Activated T-cell treated with anti-CD3 and anti-CD28 coated beads for 48 hours (primary cell): ENCODE measurements at regions not wholly inside any gene's neighbourhood (a gene's known extent, or its start where the extent isn't known, plus 50 kb on each side); places are given as distances from the start of the nearest gene placed in this dataset.

Source experiments
- DNase-seq: peaks from one replicate; pipeline ENCODE4 v3.0.0-alpha.2; 2020; ENCODE audit warnings: low read depth

DNA sequence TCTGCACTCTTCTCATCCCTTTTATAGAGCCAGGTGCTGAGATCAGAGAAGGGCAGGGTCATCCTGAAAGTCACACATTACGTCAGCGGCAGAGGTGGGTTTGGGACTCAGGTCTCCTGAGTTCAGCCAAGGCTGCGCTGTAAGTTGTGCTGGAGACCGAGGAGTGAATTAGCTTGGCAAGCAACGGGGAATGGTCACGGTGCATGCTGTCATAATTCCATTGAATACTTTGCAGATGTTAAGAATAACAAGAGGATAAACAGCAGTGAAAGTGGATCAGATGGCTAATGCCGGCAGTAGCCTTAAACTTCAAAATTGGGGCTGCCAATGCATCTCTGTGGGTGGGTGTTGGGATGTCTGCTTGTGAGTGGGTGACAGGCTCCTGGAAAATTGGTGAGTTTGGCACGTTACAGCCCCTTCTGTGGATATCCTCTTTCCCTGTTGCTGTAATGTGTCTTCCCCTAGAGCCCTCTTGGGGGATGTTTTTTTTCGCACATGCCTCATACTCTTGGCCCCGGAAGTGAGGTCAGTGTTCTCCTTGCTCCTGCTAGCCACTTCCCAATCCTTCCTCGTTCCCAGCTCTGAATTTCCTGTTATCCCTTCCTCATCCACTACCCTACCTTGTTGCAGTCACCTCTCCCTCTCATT is 287.1 kb upstream of the SRRM4 start:
- DNase-seq, result no peak

DNA sequence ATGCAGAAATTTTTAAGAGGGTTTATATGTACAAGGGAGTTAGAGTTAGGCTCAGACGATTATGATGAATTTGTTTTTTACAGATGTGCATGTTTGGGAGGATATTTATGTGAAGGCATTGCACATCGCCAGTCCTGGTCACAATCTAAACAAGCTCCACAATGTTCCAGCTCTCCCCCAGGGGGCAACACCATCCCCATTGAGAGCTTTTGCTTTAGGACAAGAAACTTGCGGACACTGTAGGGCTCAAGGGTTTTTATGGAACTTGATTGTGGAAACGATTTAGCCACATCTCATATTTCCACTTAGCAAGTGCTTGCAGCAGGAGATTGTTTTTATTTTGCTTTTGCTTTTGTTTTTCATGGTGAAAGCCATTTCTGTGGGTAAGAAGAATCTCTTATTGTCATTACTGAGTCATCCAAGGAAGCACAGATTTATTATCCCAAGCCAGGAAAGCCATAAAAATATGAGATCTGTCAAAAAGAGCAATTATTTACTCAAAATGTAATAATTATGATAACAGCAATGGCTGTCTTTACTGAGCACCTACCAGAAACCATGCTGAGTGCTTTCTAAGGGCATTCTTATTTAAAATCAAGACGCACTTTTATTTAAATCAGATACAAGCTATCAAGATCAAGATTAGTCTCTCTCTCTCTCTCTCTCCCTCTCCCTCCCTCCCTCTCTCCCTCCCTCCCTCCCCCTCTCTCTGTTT is 276.7 kb upstream of the SRRM4 start:
- no peak for DNase-seq

- no peak for DNase-seq
Measured at GRCh38 chr12:118706437-118706836, 274.9 kb upstream of the SRRM4 start.

DNA sequence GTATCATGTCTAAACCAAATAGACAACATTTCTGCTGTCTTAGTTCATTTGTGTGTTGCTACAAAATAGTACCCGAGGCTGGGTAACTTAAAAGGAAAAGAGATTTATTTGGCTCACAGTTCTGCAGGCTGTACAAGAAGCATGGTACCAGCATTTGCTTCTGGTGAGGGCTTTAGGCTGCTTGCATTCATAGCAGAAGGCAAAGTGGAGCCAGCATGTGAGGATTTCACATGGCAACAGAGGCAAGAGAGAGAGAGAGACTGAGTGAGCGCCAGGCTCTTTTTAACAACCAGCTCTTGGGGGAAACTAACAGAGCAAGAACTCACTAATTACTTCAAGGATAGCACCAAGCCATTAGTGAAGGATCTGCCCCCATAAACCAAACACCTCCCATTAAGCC is 271.4 kb upstream of the SRRM4 start:
- DNase-seq, result no peak

DNA sequence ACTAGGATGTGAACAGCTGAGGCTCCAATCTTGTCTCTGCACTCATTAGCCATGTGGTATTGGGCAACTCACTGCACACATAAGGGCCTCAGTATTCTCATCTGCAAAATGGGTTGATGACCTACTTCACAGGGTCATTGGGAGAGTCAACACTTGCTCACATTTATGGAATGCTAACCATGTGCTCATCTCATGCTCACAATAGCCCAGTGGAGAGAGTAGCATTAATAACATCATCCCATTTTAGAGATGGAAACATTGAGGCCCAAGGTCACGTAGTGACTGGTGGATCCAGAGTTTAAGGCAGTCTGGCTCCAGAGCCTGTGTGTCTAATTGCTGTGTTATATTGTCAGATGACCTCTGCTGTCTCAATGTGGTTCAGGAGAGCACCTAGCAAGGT is 270.2 kb upstream of the SRRM4 start:
- no peak for DNase-seq

DNA sequence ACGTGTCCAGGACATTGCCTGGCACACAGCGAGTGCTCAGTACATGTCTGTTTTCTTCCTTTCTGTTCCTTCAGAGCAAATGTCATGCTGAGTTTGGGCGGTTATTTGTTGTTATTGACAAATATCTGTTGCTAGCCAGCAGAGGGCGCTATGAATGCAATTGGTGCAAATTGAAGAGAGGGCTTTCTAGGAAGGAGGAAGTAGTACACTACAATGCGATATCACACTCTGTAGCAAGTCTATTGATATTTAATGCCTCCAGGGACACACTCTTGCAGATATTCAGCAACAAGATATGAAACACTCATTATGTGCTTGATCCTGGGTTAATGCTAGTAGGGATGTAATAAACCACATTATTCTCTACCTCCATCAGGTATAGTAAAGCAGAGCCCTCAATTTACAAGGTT is 267.3 kb upstream of the SRRM4 start:
- no peak for DNase-seq

- DNase-seq, result no peak
Measured at GRCh38 chr12:118714500-118714899, 266.8 kb upstream of the SRRM4 start.

GRCh38 chr12:118715647-118716046 is 265.7 kb upstream of the SRRM4 start:
- no peak for DNase-seq

- DNase-seq, result no peak
Measured at GRCh38 chr12:118727196-118727978, 254.0 kb upstream of the SRRM4 start.

GRCh38 chr12:118727979-118728366 is 253.4 kb upstream of the SRRM4 start:
- no peak for DNase-seq

DNA sequence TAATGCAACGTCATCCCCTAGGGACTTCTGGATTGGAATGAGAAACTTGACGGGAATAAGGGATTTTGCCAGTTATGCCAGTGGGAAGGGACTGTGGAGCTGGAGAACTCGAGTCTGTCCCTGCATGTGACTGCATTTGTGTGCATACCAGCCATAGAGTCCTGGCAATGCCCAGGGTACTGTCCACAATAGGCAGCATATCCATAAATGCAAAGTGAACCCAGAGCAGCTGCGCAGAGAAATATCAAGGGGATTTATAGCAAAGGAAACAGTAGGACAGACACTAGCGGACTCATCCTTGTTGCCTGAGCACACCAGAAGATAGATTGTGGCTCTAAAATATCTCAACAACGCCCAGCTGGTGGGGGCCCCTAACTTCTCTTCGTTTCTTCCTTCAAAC is 247.1 kb upstream of the SRRM4 start:
- no peak for DNase-seq

DNA sequence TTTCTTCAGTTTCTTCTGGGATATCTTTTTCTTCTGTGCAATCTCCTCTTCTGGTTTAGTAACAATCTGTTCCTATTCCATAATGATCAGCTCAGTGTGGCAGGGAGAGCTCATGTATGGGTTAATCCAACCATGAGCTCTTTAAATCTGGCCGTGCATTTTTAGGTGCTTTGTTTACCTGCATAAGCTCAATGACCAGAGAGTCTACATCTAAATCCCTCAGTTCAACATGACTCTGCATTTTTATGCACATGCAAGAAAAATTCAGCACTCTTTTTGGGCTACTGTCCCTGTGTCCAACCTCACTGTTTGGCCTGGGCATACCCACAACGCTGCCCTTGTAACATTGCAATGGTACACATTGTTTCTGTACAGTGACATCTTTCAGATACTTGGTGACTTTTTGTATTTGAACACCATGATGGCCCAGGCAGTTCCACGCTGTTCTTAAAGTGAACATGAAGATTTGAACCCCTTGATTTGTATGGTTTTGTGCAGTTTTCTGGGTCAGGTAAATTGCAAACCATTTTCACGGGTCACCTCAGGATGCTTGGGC is 243.3 kb upstream of the SRRM4 start:
- DNase-seq, result no peak

GRCh38 chr12:118741194-118741593 is 240.1 kb upstream of the SRRM4 start:
- DNase-seq, result no peak

DNA sequence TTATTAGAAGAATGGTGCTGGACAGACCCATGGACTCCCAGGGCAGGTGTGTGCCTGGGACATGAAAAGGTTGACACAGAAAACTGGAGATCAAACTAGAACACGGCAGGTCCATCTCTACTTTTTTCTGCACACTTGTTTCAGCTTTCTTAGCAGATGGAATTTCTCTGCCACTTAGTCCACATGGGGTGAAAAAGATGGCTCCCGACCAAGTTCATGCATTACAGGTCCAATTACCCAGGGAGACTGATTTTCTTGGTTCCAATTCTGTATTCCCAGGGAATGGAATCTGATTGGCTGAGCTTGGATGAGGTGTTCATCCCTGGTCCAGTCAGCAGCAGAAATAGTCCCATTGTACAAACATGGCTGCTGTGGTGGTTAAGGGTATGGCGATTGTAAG is 238.9 kb upstream of the SRRM4 start:
- no peak for DNase-seq

GRCh38 chr12:118743896-118744700 is 237.2 kb upstream of the SRRM4 start:
- DNase-seq, result no peak

GRCh38 chr12:118746176-118746575 is 235.2 kb upstream of the SRRM4 start:
- no peak for DNase-seq

GRCh38 chr12:118746960-118747359 is 234.4 kb upstream of the SRRM4 start:
- no peak for DNase-seq

DNA sequence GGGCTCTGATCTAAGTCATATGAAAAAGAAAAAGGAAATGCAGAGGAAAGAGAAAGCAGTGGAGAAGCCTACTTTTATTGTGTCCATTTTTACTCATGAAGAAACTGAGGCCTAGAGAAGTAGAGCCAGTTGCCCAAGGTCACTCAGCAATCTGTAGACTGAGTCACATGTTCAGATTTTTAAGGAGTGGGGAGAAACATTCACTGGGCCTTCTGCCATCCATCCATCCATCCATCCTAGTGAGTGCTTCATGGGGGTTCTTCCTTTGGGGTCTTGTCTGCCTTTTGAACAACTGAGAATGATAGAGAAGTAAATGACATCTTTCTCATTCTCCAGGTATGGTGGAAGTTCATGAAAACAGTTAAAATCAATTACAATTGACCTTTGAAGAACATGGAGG is 233.6 kb upstream of the SRRM4 start:
- DNase-seq, result no peak

DNA sequence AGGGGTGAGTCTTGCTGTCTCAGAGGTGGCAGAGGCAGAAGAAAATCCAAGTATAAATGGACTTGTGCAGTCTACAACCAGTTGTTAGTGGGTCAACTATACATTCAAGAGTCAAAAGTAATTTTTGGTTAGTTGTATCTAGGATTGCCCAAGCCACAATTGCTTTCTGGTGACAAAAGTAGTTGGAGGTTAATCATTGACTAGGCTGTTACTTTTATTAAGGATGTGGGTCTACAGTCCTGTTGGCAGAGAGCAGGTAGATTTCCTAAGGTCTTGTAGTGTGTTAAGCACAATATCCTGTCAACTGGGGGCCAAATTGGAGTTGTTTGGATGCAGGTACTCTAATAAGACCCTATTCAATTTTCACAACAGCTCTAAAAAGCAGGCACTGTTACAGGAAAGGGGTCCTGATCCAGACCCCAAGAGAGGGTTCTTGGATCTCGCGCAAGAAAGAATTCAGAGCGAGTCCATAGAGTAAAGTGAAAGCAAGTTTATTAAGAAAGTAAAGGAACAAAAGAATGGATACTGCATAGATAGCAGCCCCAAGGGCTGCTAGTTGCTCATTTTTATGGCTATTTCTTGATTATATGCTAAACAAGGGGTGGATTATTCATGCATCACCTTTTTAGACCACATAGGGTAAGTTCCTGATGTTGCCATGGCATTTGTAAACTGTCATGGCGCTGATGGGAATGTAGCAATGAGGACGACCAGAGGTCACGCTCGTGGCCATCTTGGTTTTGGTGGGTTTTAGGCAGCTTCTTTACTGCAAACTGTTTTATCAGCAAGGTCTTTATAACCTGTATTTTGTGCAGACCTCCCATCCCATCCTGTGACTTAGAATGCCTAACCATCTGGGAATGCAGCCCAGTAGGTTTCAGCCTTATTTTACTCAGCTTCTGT is 232.6 kb upstream of the SRRM4 start:
- no peak for DNase-seq

DNA sequence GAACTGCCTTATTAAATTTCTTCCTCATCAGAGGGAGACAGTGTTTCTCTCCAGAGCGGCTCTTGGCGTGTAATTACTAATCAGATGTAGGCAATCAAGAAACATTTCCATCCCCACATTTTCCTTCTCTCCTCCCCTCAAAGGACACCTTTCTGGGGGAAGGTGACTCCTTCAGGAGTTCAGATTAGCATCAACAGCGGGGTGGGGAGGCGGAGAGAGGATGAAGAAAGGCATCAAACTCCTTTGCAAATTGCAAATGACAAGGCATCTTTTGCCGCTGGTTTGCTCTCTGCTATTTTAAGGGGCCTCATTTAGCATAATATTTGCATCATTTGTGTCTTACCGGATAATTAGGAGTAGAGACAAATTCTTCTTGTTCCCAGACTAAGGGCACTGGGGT is 231.7 kb upstream of the SRRM4 start:
- no peak for DNase-seq

GRCh38 chr12:118750666-118751065 is 230.7 kb upstream of the SRRM4 start:
- DNase-seq, result no peak
